Thoracic aorta (tissue), 2 donors: ENCODE measurements at regions not wholly inside any gene's neighbourhood (a gene's known extent, or its start where the extent isn't known, plus 50 kb on each side); places are given as distances from the start of the nearest gene placed in this dataset.

Experiments
- ATAC-seq: fragments of 150-250 bp; one replicate; pipeline ENCODE4 v1.8.0; 2017; ENCODE audit warnings: low read depth; ENCODE audit not compliant: insufficient number of reproducible peaks, low FRiP score
- DNase-seq: peaks from one replicate; pipeline ENCODE4 v3.0.0-alpha.2; 2020; ENCODE audit warnings: low spot score
- H3K27ac ChIP-seq, 2 donors: fragments of 200-600 bp; sonication (generic); 1 replicate in 1 of 2; 2 replicates in 1 of 2; pipeline ENCODE4 v1.5.1; 2016; ENCODE audit warnings: mild to moderate bottlenecking in 2 of 2, moderate library complexity in 2 of 2
- H3K27me3 ChIP-seq: fragments of 200-600 bp; sonication (generic); replicated peaks from 2 replicates; pipeline ENCODE4 v1.6.0; 2016; ENCODE audit warnings: mild to moderate bottlenecking; ENCODE audit not compliant: insufficient read depth
- H3K36me3 ChIP-seq: fragments of 200-600 bp; sonication (generic); one replicate; pipeline ENCODE4 v1.5.1; 2016
- H3K4me1 ChIP-seq, 2 donors: fragments of 200-600 bp; sonication (generic); 1 replicate in 1 of 2; 2 replicates in 1 of 2; pipeline versions ENCODE4 v1.5.1 to v1.6.0; 2016; ENCODE audit warnings: low read depth in 2 of 2, mild to moderate bottlenecking in 1 of 2; ENCODE audit not compliant: control insufficient read depth in 1 of 2
- H3K4me3 ChIP-seq: fragments of 200-600 bp; sonication (generic); 2 replicates; pipeline ENCODE4 v1.5.1; 2016; ENCODE audit warnings: mild to moderate bottlenecking
- H3K9me3 ChIP-seq: fragments of 200-600 bp; sonication (generic); 2 replicates; pipeline ENCODE4 v1.5.1; 2016
- CTCF ChIP-seq: fragments of 200-600 bp; sonication (generic); IDR thresholded peaks from one replicate; pipeline ENCODE4 v1.5.1; 2019; ENCODE audit warnings: antibody characterized with exemption

- H3K27ac ChIP-seq: no peak overlapping the region
- ATAC-seq: no peak
- H3K9me3 ChIP-seq: no peaks in the 10 kb centered on the region
- no peak for DNase-seq
- no peaks in the 10 kb centered on the region for H3K4me1 ChIP-seq
- no peak overlapping the region for H3K4me3 ChIP-seq
- peak; percentile 19 for TF ChIP-seq CTCF
- no peaks in the 10 kb centered on the region for H3K36me3 ChIP-seq
- no peaks in the 10 kb centered on the region for H3K27me3 ChIP-seq
These were observed 72.3 kb upstream of the TNMD start for GRCh38 chrX:100512471-100512870.

GRCh38 chrX:100494646-100495370 is 84.7 kb upstream of the PCDH19 start:
- Histone ChIP-seq H3K36me3 (no peaks in the 10 kb centered on the region), H3K27me3 (no peaks in the 10 kb centered on the region), H3K4me1 (no peaks in the 10 kb centered on the region), H3K4me3 (no peak overlapping the region), H3K27ac (no peak overlapping the region), H3K9me3 (no peaks in the 10 kb centered on the region)
- DNase-seq: no peak
- ATAC-seq: no peak
- TF ChIP-seq CTCF: no peak

- ATAC-seq (no peak), DNase-seq (no peak)
- H3K27me3 ChIP-seq: no peaks in the 10 kb centered on the region
- no peak for TF ChIP-seq CTCF
- no peak overlapping the region for H3K4me3 ChIP-seq
- H3K27ac ChIP-seq: no peak overlapping the region
- no peaks in the 10 kb centered on the region for H3K4me1 ChIP-seq
- no peaks in the 10 kb centered on the region for H3K9me3 ChIP-seq
- no peaks in the 10 kb centered on the region for H3K36me3 ChIP-seq
These were observed 81.1 kb upstream of the PCDH19 start for GRCh38 chrX:100491174-100491573.

GRCh38 chrX:100487795-100488194 is 77.7 kb upstream of the PCDH19 start:
- Histone ChIP-seq H3K36me3 (no peaks in the 10 kb centered on the region), H3K27ac (no peak overlapping the region), H3K4me3 (no peak overlapping the region), H3K4me1 (no peaks in the 10 kb centered on the region), H3K9me3 (no peaks in the 10 kb centered on the region), H3K27me3 (no peaks in the 10 kb centered on the region)
- ATAC-seq: no peak
- no peak for TF ChIP-seq CTCF
- DNase-seq: no peak

GRCh38 chrX:100484971-100485370 is 74.9 kb upstream of the PCDH19 start:
- Histone ChIP-seq H3K4me3 (no peak overlapping the region), H3K27me3 (no peaks in the 10 kb centered on the region), H3K4me1 (no peaks in the 10 kb centered on the region), H3K36me3 (no peaks in the 10 kb centered on the region), H3K27ac (no peak overlapping the region), H3K9me3 (no peaks in the 10 kb centered on the region)
- ATAC-seq (no peak), DNase-seq (no peak)
- no peak for TF ChIP-seq CTCF
